ENCODE measurements at regions not wholly inside any gene's neighbourhood (a gene's known extent, or its start where the extent isn't known, plus 50 kb on each side); places are given as distances from the start of the nearest gene placed in this dataset.
"Not testable (repeated sequence)": the region's sequence is repeated elsewhere in the genome, so short reads cannot be mapped to it uniquely, and the experiment has no call there.

DNA sequence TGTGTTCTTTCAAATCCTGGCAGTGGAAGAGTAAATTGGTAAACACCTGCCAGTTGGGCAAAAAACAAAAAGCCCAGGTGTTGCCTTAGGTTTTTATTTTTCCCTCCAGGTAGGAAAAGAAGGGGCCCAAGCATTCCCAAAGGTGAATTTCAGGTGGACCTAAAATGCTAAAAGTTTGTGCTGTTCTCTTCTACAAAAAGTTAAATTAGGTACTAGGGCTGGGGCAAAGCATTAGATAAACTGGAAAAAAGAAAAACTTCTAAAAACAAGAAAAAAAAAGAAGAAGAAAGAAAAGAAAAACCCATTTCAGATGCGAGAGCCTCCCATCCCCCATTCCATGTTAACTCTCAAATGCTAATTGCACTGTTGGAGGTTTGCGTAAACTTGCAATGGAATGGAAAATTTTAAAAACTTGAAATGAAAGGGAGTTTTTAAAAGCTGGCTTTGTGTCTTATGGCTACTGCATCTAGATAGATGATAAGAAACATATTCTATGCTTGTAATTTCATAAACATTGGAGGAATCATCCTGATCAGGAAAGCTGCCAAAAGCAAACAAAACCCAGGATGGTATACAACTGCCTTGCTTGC lies 59.9 kb upstream of the IGFBPL1 start:
- TF ChIP-seq, protein P1, sequence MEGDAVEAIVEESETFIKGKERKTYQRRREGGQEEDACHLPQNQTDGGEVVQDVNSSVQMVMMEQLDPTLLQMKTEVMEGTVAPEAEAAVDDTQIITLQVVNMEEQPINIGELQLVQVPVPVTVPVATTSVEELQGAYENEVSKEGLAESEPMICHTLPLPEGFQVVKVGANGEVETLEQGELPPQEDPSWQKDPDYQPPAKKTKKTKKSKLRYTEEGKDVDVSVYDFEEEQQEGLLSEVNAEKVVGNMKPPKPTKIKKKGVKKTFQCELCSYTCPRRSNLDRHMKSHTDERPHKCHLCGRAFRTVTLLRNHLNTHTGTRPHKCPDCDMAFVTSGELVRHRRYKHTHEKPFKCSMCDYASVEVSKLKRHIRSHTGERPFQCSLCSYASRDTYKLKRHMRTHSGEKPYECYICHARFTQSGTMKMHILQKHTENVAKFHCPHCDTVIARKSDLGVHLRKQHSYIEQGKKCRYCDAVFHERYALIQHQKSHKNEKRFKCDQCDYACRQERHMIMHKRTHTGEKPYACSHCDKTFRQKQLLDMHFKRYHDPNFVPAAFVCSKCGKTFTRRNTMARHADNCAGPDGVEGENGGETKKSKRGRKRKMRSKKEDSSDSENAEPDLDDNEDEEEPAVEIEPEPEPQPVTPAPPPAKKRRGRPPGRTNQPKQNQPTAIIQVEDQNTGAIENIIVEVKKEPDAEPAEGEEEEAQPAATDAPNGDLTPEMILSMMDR (optimal IDR thresholded peaks at IDR 0.05 in 1 of 3, IDR thresholded peaks at IDR 0.05 in 1 of 3, conservative IDR thresholded peaks at IDR 0.05 in 1 of 3; ENCODE audit: extremely low read depth in 1 of 3, insufficient read depth in 2 of 3, low read length in 3 of 3): not testable (repeated sequence)
- not testable (repeated sequence) for TF ChIP-seq EZH2 (IDR thresholded peaks at IDR 0.05; ENCODE audit: low read length)
